Gastrocnemius medialis (tissue), 4 donors: ENCODE measurements at regions not wholly inside any gene's neighbourhood (a gene's known extent, or its start where the extent isn't known, plus 50 kb on each side); places are given as distances from the start of the nearest gene placed in this dataset.

Source experiments
- ATAC-seq, 2 donors: fragments of 150-250 bp; one replicate each; pipeline ENCODE4 v1.9.1; 2016
- DNase-seq, 2 donors: peaks; one replicate each; pipeline ENCODE4 v3.0.0-alpha.2; 2019
- H3K27ac ChIP-seq, 4 donors: fragments of 200-600 bp; sonication (generic); 1 replicate in 1 of 4; 2 replicates in 3 of 4; pipeline ENCODE4 v1.5.1; 2016 to 2018; ENCODE audit warnings: mild to moderate bottlenecking in 2 of 4, moderate library complexity in 1 of 4
- H3K27me3 ChIP-seq, 3 donors: fragments of 200-600 bp; sonication (generic) in 2 of 3; 1 replicate in 1 of 3; 2 replicates in 2 of 3; pipeline versions ENCODE4 v1.5.1 to v1.6.0; 2016 to 2019; ENCODE audit warnings: mild to moderate bottlenecking in 1 of 3, moderate library complexity in 1 of 3
- H3K36me3 ChIP-seq, 2 donors: fragments of 200-600 bp; sonication (generic) in 1 of 2; one replicate each; pipeline ENCODE4 v1.5.1; 2017 to 2018
- H3K4me1 ChIP-seq, 2 donors: fragments of 200-600 bp; sonication (generic) in 1 of 2; one replicate each; pipeline ENCODE4 v1.5.1; 2016 to 2017; ENCODE audit warnings: mild to moderate bottlenecking in 2 of 2
- H3K4me3 ChIP-seq, 4 donors: fragments of 200-600 bp; sonication (generic) in 3 of 4; 1 replicate in 1 of 4; 2 replicates in 3 of 4; pipeline ENCODE4 v1.5.1; 2016 to 2019; ENCODE audit warnings: mild to moderate bottlenecking in 2 of 4
- H3K9me3 ChIP-seq, 3 donors: fragments of 200-600 bp; sonication (generic) in 2 of 3; 1 replicate in 1 of 3; 2 replicates in 2 of 3; pipeline ENCODE4 v1.5.1; 2016 to 2019
- POLR2A ChIP-seq, 2 donors: fragments of 450-650 bp; IDR thresholded peaks; one replicate each; pipeline ENCODE4 v1.6.1; 2017; ENCODE audit warnings: antibody characterized with exemption in 2 of 2, mild to moderate bottlenecking in 2 of 2, moderate library complexity in 2 of 2
- in situ Hi-C, 4 donors: fragments of 200-750 bp; cut with MboI; loops; one replicate each; pipeline versions ENCODE4 v1.15.0 to v1.8.0; 2017; ENCODE audit warnings: low sequenced_read_pairs in 4 of 4
- intact Hi-C: fragments of 100-400 bp; cut with DNase I; formaldehyde crosslinking; loops from one replicate; pipeline ENCODE4 v1.15.1; 2023; ENCODE audit warnings: low total_unique reads
- TF ChIP-seq, protein P1 (sequence below), 5 experiments: fragments of 450-650 bp in 3 of 5; fragments of 200-600 bp in 2 of 5; sonication (generic) in 2 of 5; IDR thresholded peaks in 4 of 5; conservative IDR thresholded peaks in 1 of 5; 1 replicate in 4 of 5; 2 replicates in 1 of 5; pipeline ENCODE4 v1.5.1; 2016 to 2019; ENCODE audit warnings: antibody characterized with exemption in 5 of 5, mild to moderate bottlenecking in 3 of 5, moderate library complexity in 3 of 5

DNA sequence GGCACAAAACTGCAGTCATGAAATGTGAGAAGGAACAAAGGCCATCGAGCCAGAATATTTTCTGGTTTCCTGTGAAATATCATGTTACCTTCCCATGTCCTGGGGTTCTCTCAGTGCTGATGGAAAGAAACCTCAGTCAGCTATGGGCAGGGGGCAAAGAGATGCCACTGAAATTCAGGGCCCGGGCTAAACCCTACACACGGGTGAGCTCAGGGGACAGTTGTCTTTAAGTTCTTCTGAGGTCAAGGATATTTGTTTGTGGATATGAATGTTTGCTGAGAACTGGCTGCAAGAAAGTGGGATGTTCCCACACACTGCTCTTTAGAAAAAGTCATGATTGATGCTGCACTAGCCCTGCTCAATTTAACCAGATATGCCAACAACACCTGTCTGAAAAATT is 187.2 kb downstream of the MEX3B start:
- intact Hi-C loops (no loop called here), in situ Hi-C loops (no loop called here)
- no peaks in the 10 kb centered on the region for H3K9me3 ChIP-seq
- no peak for DNase-seq
- H3K4me3 ChIP-seq: no peak overlapping the region
- no peaks in the 10 kb centered on the region for H3K27me3 ChIP-seq
- peaks cover 11 to 18% of the 10 kb centered on the region in 2 donors for H3K4me1 ChIP-seq
- no peak overlapping the region for H3K27ac ChIP-seq
- H3K36me3 ChIP-seq: no peaks in the 10 kb centered on the region
- TF ChIP-seq, protein P1, sequence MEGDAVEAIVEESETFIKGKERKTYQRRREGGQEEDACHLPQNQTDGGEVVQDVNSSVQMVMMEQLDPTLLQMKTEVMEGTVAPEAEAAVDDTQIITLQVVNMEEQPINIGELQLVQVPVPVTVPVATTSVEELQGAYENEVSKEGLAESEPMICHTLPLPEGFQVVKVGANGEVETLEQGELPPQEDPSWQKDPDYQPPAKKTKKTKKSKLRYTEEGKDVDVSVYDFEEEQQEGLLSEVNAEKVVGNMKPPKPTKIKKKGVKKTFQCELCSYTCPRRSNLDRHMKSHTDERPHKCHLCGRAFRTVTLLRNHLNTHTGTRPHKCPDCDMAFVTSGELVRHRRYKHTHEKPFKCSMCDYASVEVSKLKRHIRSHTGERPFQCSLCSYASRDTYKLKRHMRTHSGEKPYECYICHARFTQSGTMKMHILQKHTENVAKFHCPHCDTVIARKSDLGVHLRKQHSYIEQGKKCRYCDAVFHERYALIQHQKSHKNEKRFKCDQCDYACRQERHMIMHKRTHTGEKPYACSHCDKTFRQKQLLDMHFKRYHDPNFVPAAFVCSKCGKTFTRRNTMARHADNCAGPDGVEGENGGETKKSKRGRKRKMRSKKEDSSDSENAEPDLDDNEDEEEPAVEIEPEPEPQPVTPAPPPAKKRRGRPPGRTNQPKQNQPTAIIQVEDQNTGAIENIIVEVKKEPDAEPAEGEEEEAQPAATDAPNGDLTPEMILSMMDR (IDR thresholded peaks at IDR 0.05 in 4 of 5, conservative IDR thresholded peaks at IDR 0.05 in 1 of 5): no peak
- no peak for TF ChIP-seq POLR2A (IDR thresholded peaks at IDR 0.05)
- no peak for ATAC-seq

DNA sequence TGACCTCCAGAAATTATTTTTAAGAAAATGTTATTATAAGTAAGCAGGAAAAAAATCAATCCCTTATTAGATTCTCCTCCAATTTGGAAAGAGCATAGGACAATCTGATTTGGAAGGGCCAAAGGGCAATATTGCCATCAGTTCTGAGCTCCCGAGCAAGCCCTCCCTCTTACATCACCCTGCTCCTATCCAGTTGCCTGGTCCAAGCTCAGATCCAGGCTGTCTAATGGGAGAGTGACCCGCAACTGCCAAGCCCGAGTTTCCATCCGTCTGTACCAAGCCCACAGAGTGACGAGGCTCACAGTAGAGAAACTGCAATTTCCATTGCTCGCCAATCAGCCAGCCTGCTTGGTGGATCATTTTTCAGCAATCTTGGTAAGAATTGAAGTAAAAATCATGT is 187.7 kb downstream of the MEX3B start:
- ATAC-seq (no peak), DNase-seq (no peak)
- Histone ChIP-seq H3K4me1 (peaks cover 11 to 18% of the 10 kb centered on the region in 2 donors), H3K27me3 (no peaks in the 10 kb centered on the region), H3K27ac (no peak overlapping the region), H3K4me3 (no peak overlapping the region), H3K9me3 (no peaks in the 10 kb centered on the region), H3K36me3 (no peaks in the 10 kb centered on the region)
- intact Hi-C loops: no loop called here
- in situ Hi-C loops: no loop called here
- TF ChIP-seq, protein P1 (IDR thresholded peaks at IDR 0.05 in 4 of 5, conservative IDR thresholded peaks at IDR 0.05 in 1 of 5): no peak
- no peak for TF ChIP-seq POLR2A (IDR thresholded peaks at IDR 0.05)

DNA sequence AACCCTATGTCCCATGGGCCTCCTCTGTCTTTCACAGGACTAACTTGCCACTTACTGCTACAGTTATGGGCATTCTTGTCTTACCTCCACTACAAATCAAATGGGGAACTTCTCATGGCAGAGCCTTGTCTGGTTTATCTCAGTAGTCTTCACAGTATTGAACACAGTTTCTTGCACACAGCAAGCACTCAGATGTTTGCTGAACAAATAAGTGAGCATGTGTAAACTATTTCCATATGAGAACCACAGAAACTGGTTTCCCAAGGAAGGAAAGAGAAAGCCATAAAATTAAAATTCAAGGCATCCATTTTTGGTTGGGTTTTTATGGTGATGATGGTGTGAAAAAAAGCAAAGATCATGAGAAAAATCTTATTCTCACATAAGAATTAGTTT is 189.2 kb downstream of the MEX3B start:
- DNase-seq (no peak), ATAC-seq (no peak)
- H3K36me3 ChIP-seq: no peaks in the 10 kb centered on the region
- in situ Hi-C loops: no loop called here
- H3K9me3 ChIP-seq: no peaks in the 10 kb centered on the region
- H3K27me3 ChIP-seq: no peaks in the 10 kb centered on the region
- H3K4me1 ChIP-seq: peaks cover 11 to 18% of the 10 kb centered on the region in 2 donors
- intact Hi-C loops: no loop called here
- no peak for TF ChIP-seq POLR2A (IDR thresholded peaks at IDR 0.05)
- TF ChIP-seq, protein P1 (IDR thresholded peaks at IDR 0.05 in 4 of 5, conservative IDR thresholded peaks at IDR 0.05 in 1 of 5): no peak
- H3K4me3 ChIP-seq: no peak overlapping the region
- H3K27ac ChIP-seq: no peak overlapping the region

DNA sequence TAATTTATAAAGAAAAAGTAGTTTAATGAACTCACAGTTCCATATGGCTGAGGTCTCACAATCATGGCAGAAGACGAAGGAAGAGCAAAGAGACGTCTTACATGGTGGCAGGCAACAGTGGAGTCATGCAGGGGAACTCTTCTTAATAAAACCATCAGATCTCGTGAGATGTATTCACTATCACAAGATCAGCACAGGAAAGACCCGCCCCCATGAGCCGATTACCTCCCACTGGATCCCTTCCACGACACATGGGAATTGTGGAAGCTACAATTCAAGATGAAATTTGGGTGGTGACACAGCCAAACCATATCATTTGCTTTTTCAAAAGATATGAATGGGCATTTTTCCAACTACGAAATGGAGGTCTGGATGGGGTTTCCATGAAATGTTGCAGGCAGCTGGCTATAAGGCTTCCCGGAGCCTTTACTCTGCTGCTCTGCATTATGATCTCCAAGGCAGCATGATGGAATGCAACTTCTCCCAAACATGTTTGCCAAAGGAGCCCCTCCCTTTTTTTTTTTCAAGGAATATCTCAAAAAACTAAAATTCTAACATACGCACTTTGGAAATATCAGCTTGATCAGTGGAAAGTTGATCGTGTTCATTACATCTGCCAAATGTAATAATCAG is 189.7 kb downstream of the MEX3B start:
- Histone ChIP-seq H3K36me3 (no peaks in the 10 kb centered on the region), H3K4me1 (peaks cover 11 to 18% of the 10 kb centered on the region in 2 donors), H3K9me3 (no peaks in the 10 kb centered on the region), H3K27me3 (no peaks in the 10 kb centered on the region), H3K4me3 (no peak overlapping the region), H3K27ac (no peak overlapping the region)
- in situ Hi-C loops: no loop called here
- no peak for ATAC-seq
- no peak for DNase-seq
- intact Hi-C loops: no loop called here
- TF ChIP-seq, protein P1 (IDR thresholded peaks at IDR 0.05 in 4 of 5, conservative IDR thresholded peaks at IDR 0.05 in 1 of 5): no peak
- TF ChIP-seq POLR2A (IDR thresholded peaks at IDR 0.05): no peak
